Ovary (tissue), 3 donors: ENCODE measurements at regions not wholly inside any gene's neighbourhood (a gene's known extent, or its start where the extent isn't known, plus 50 kb on each side); places are given as distances from the start of the nearest gene placed in this dataset.

Source experiments
- CTCF ChIP-seq, 3 donors: fragments of 450-650 bp in 2 of 3; fragments of 200-600 bp in 1 of 3; IDR thresholded peaks; one replicate each; pipeline versions ENCODE4 v1.5.1 to v1.8.0; 2016 to 2022; ENCODE audit warnings: antibody characterized with exemption in 3 of 3, mild to moderate bottlenecking in 1 of 3
- EP300 ChIP-seq: sonication (generic); formaldehyde crosslinking; IDR thresholded peaks from one replicate; pipeline ENCODE4 v1.6.1; 2017; ENCODE audit warnings: antibody characterized with exemption
- POLR2A ChIP-seq: fragments of 450-650 bp; IDR thresholded peaks from one replicate; pipeline ENCODE4 v1.6.1; 2017; ENCODE audit warnings: antibody characterized with exemption, mild to moderate bottlenecking, moderate library complexity
- donor health status: DM: no; HTN: no; CAD: no.

DNA sequence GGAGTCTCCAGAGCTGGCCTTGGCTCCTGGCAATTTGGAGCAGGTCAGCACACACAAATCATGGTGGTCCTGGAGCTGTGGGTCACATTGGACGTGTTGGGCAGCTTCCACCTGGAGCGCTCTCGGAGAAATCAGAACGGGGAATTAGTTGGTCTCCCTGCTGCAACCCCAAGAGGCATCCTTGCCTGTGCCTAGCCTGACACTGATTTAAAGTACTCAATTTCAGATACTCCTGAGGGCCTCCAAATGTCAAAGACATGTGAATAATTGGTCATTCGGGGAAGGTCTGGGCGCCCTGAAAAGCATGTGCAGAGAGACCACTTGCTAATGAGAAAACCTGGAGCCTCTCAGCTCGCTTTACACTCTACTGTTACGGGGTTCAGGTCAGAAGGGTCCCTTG lies 145.5 kb upstream of the AGAP1 start:
- TF ChIP-seq CTCF (IDR thresholded peaks at IDR 0.05) (no peak), EP300 (no peak), POLR2A (no peak)
